BE2C (cell line): ENCODE measurements at regions not wholly inside any gene's neighbourhood (a gene's known extent, or its start where the extent isn't known, plus 50 kb on each side); places are given as distances from the start of the nearest gene placed in this dataset.
A peak's percentile ranks its signal among the peaks of the same experiment; 100 is the strongest.

Experiments
- DNase-seq: peaks from one replicate; pipeline ENCODE4 v3.0.0-alpha.2; 2020
- H3K27me3 ChIP-seq: fragments of 250-450 bp; sonication (Bioruptor Pico); 2 replicates; pipeline ENCODE4 v1.5.1; 2020; ENCODE audit warnings: mild to moderate bottlenecking
- H3K36me3 ChIP-seq: fragments of 250-450 bp; sonication (Bioruptor Pico); 2 replicates; pipeline ENCODE4 v1.5.1; 2020; ENCODE audit warnings: mild to moderate bottlenecking
- H3K4me1 ChIP-seq: fragments of 250-450 bp; sonication (Bioruptor Pico); 2 replicates; pipeline ENCODE4 v1.5.1; 2020
- H3K4me3 ChIP-seq: 2 replicates; pipeline ENCODE4 v1.5.1; 2011; ENCODE audit warnings: low read depth, low read length
- H3K9me3 ChIP-seq: fragments of 250-450 bp; sonication (Bioruptor Pico); 2 replicates; pipeline ENCODE4 v1.5.1; 2020
- CTCF ChIP-seq: IDR thresholded peaks from 2 replicates; pipeline ENCODE4 v1.5.1; 2012; ENCODE audit warnings: mild to moderate bottlenecking, low read depth, low read length

GRCh38 chr20:17856837-17857605, 111.6 kb downstream of the SNX5 start:
- TF ChIP-seq CTCF, result no peak
- H3K36me3 ChIP-seq, result no peaks in the 10 kb centered on the region
- DNase-seq, result no peak
- H3K9me3 ChIP-seq, result no peaks in the 10 kb centered on the region
- no peaks in the 10 kb centered on the region; the same call in 1 of the 2 replicates for H3K27me3 ChIP-seq
- no peaks in the 10 kb centered on the region for H3K4me1 ChIP-seq
- H3K4me3 ChIP-seq, result no peak overlapping the region

GRCh38 chr20:17856024-17856564, 112.5 kb downstream of the SNX5 start:
- H3K9me3 ChIP-seq, result no peaks in the 10 kb centered on the region
- H3K4me3 ChIP-seq, result no peak overlapping the region
- H3K27me3 ChIP-seq, result no peaks in the 10 kb centered on the region
- no peak for TF ChIP-seq CTCF
- no peak for DNase-seq
- no peaks in the 10 kb centered on the region for H3K36me3 ChIP-seq
- H3K4me1 ChIP-seq, result no peaks in the 10 kb centered on the region

- peak; percentile 60 for DNase-seq
These were observed 114.2 kb downstream of the SNX5 start for GRCh38 chr20:17854307-17854903.

GRCh38 chr20:17852323-17852722, 116.3 kb downstream of the SNX5 start:
- Histone ChIP-seq H3K36me3 (no peaks in the 10 kb centered on the region), H3K4me3 (no peak overlapping the region), H3K9me3 (no peaks in the 10 kb centered on the region), H3K4me1 (no peaks in the 10 kb centered on the region), H3K27me3 (no peaks in the 10 kb centered on the region)
- no peak for TF ChIP-seq CTCF
- DNase-seq, result no peak

More at GRCh38 chr20:17854307-17854903, 114.2 kb downstream of the SNX5 start:
- no peaks in the 10 kb centered on the region for H3K9me3 ChIP-seq
- no peaks in the 10 kb centered on the region for H3K4me1 ChIP-seq
- no peaks in the 10 kb centered on the region for H3K36me3 ChIP-seq
- TF ChIP-seq CTCF, result no peak
- no peak overlapping the region for H3K4me3 ChIP-seq
- H3K27me3 ChIP-seq, result no peaks in the 10 kb centered on the region

GRCh38 chr20:17850684-17851026, 117.9 kb downstream of the SNX5 start:
- H3K4me1 ChIP-seq, result no peaks in the 10 kb centered on the region
- no peaks in the 10 kb centered on the region for H3K36me3 ChIP-seq
- no peaks in the 10 kb centered on the region for H3K27me3 ChIP-seq
- no peak overlapping the region for H3K4me3 ChIP-seq
- no peak for DNase-seq
- H3K9me3 ChIP-seq, result no peaks in the 10 kb centered on the region
- no peak for TF ChIP-seq CTCF

- Histone ChIP-seq H3K9me3 (no peaks in the 10 kb centered on the region), H3K4me1 (no peaks in the 10 kb centered on the region), H3K4me3 (no peak overlapping the region), H3K36me3 (no peaks in the 10 kb centered on the region), H3K27me3 (no peaks in the 10 kb centered on the region)
- DNase-seq, result no peak
- no peak for TF ChIP-seq CTCF
These were observed 118.5 kb downstream of the SNX5 start for GRCh38 chr20:17849901-17850683.
